ENCODE measurements at regions not wholly inside any gene's neighbourhood (a gene's known extent, or its start where the extent isn't known, plus 50 kb on each side); places are given as distances from the start of the nearest gene placed in this dataset.

- H3K27me3 Mint-ChIP-seq (ENCODE audit: unreplicated experiment) = peaks cover 2% of the 10 kb centered on the region
- no peak overlapping the region for H3K27ac Mint-ChIP-seq (ENCODE audit: unreplicated experiment)
- no peaks in the 10 kb centered on the region for H3K9me3 Mint-ChIP-seq (ENCODE audit: unreplicated experiment)
- no peak for DNase-seq (ENCODE audit: low spot score)
- no peaks in the 10 kb centered on the region for H3K4me1 Mint-ChIP-seq (ENCODE audit: unreplicated experiment)
- TF ChIP-seq CTCF (IDR thresholded peaks at IDR 0.05; ENCODE audit: unreplicated experiment) = no peak
- H3K36me3 Mint-ChIP-seq (ENCODE audit: low read depth, unreplicated experiment) = no peaks in the 10 kb centered on the region
- H3K4me3 Mint-ChIP-seq (ENCODE audit: unreplicated experiment) = no peak overlapping the region
Observed at GRCh38 chr4:14046642-14047041, 419.1 kb upstream of the BOD1L1 start.

- Mint-ChIP-seq H3K36me3 (ENCODE audit: low read depth, unreplicated experiment) (no peaks in the 10 kb centered on the region), H3K4me1 (ENCODE audit: unreplicated experiment) (no peaks in the 10 kb centered on the region), H3K4me3 (ENCODE audit: unreplicated experiment) (no peak overlapping the region), H3K9me3 (ENCODE audit: unreplicated experiment) (no peaks in the 10 kb centered on the region), H3K27me3 (ENCODE audit: unreplicated experiment) (peaks cover 2% of the 10 kb centered on the region), H3K27ac (ENCODE audit: unreplicated experiment) (no peak overlapping the region)
- DNase-seq (ENCODE audit: low spot score) = no peak
- no peak for TF ChIP-seq CTCF (IDR thresholded peaks at IDR 0.05; ENCODE audit: unreplicated experiment)
Observed at GRCh38 chr4:14047840-14048239, 420.3 kb upstream of the BOD1L1 start.

GRCh38 chr4:14049946-14050345 is 422.4 kb upstream of the BOD1L1 start:
- TF ChIP-seq CTCF (IDR thresholded peaks at IDR 0.05; ENCODE audit: unreplicated experiment) = no peak
- H3K27ac Mint-ChIP-seq (ENCODE audit: unreplicated experiment) = no peak overlapping the region
- H3K27me3 Mint-ChIP-seq (ENCODE audit: unreplicated experiment) = peaks cover 2% of the 10 kb centered on the region
- no peaks in the 10 kb centered on the region for H3K4me1 Mint-ChIP-seq (ENCODE audit: unreplicated experiment)
- no peaks in the 10 kb centered on the region for H3K36me3 Mint-ChIP-seq (ENCODE audit: low read depth, unreplicated experiment)
- H3K4me3 Mint-ChIP-seq (ENCODE audit: unreplicated experiment) = no peak overlapping the region
- no peak for DNase-seq (ENCODE audit: low spot score)
- no peaks in the 10 kb centered on the region for H3K9me3 Mint-ChIP-seq (ENCODE audit: unreplicated experiment)

- no peak overlapping the region for H3K4me3 Mint-ChIP-seq (ENCODE audit: unreplicated experiment)
- DNase-seq (ENCODE audit: low spot score) = no peak
- H3K36me3 Mint-ChIP-seq (ENCODE audit: low read depth, unreplicated experiment) = no peaks in the 10 kb centered on the region
- peaks cover 2% of the 10 kb centered on the region for H3K27me3 Mint-ChIP-seq (ENCODE audit: unreplicated experiment)
- no peak overlapping the region for H3K27ac Mint-ChIP-seq (ENCODE audit: unreplicated experiment)
- no peaks in the 10 kb centered on the region for H3K4me1 Mint-ChIP-seq (ENCODE audit: unreplicated experiment)
- no peak for TF ChIP-seq CTCF (IDR thresholded peaks at IDR 0.05; ENCODE audit: unreplicated experiment)
- no peaks in the 10 kb centered on the region for H3K9me3 Mint-ChIP-seq (ENCODE audit: unreplicated experiment)
Observed at GRCh38 chr4:14053291-14053690, 425.8 kb upstream of the BOD1L1 start.

- Mint-ChIP-seq H3K36me3 (ENCODE audit: low read depth, unreplicated experiment) (no peaks in the 10 kb centered on the region), H3K4me1 (ENCODE audit: unreplicated experiment) (no peaks in the 10 kb centered on the region), H3K4me3 (ENCODE audit: unreplicated experiment) (no peak overlapping the region), H3K9me3 (ENCODE audit: unreplicated experiment) (no peaks in the 10 kb centered on the region), H3K27ac (ENCODE audit: unreplicated experiment) (no peak overlapping the region), H3K27me3 (ENCODE audit: unreplicated experiment) (peaks cover 2% of the 10 kb centered on the region)
- no peak for DNase-seq (ENCODE audit: low spot score)
- no peak for TF ChIP-seq CTCF (IDR thresholded peaks at IDR 0.05; ENCODE audit: unreplicated experiment)
Observed at GRCh38 chr4:14054391-14054790, 426.9 kb upstream of the BOD1L1 start.
